A673 (cell line): ENCODE measurements at regions not wholly inside any gene's neighbourhood (a gene's known extent, or its start where the extent isn't known, plus 50 kb on each side); places are given as distances from the start of the nearest gene placed in this dataset.

Source experiments
- EZH2 ChIP-seq: fragments of 200-600 bp; sonication (generic); IDR thresholded peaks from 2 replicates; pipeline ENCODE4 v1.6.1; 2017; ENCODE audit warnings: borderline replicate concordance, low read depth, mild to moderate bottlenecking, mixed read lengths, antibody characterized with exemption, low read length; ENCODE audit not compliant: poor library complexity, severe bottlenecking
- TF ChIP-seq, protein P1 (sequence below): fragments of 300-800, 200-600 bp; sonication (generic); conservative IDR thresholded peaks from 2 replicates; pipeline ENCODE4 v1.5.1; 2017; ENCODE audit warnings: low read depth, mild to moderate bottlenecking, antibody characterized with exemption, low read length, moderate library complexity, mixed read lengths

DNA sequence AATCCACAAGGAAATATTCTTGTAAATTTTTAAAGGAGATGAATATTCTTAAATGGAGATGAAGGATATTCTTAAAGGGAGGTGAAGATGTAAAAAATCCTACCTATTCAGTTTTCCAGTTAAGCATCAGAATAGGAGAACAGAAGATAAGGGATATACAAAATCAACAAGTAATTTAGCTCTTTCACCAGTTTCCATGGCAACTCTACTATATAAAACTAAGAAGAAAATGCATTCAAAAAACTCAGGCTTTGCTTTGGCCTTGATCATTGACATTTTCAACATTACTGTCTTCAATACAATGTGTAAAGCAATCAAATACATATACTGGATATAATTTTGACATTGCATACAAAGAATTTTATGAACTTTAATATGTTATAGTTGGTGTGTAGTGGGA, 622.7 kb upstream of the GRID2 start:
- TF ChIP-seq, protein P1, sequence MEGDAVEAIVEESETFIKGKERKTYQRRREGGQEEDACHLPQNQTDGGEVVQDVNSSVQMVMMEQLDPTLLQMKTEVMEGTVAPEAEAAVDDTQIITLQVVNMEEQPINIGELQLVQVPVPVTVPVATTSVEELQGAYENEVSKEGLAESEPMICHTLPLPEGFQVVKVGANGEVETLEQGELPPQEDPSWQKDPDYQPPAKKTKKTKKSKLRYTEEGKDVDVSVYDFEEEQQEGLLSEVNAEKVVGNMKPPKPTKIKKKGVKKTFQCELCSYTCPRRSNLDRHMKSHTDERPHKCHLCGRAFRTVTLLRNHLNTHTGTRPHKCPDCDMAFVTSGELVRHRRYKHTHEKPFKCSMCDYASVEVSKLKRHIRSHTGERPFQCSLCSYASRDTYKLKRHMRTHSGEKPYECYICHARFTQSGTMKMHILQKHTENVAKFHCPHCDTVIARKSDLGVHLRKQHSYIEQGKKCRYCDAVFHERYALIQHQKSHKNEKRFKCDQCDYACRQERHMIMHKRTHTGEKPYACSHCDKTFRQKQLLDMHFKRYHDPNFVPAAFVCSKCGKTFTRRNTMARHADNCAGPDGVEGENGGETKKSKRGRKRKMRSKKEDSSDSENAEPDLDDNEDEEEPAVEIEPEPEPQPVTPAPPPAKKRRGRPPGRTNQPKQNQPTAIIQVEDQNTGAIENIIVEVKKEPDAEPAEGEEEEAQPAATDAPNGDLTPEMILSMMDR, result no peak
- no peak for TF ChIP-seq EZH2
